ENCODE measurements at regions not wholly inside any gene's neighbourhood (a gene's known extent, or its start where the extent isn't known, plus 50 kb on each side); places are given as distances from the start of the nearest gene placed in this dataset.
"Not testable (repeated sequence)": the region's sequence is repeated elsewhere in the genome, so short reads cannot be mapped to it uniquely, and the experiment has no call there.

DNA sequence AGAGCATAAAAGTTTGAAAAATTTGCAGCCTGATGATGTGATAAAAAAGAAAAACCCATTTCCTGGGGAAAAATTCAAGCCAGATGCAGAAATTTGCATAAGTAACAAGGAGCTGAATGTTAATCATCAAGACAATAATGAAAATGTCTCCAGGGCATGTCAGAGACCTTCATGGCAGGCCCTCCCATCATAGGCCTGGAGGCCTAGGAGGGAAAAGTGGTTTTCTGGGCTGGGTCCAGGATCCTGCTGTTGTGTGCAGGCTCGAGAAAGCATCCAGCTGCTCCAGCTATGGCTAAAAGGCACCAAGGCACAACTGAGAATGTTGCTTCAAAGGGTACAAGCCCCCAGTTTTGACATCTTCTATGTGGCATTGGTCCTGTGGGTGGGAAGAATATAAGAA is 1014.0 kb downstream of the SI start:
- no peak for DNase-seq
- Mint-ChIP-seq H3K4me1 (ENCODE audit: low read depth) (no peaks in the 10 kb centered on the region), H3K9me3 (peaks cover 8% of the 10 kb centered on the region), H3K27me3 (no peaks in the 10 kb centered on the region), H3K36me3 (no peaks in the 10 kb centered on the region), H3K27ac (no peak overlapping the region), H3K4me3 (no peak overlapping the region)
- ChIA-PET CTCF (no interaction called here), POLR2A (no interaction called here)
- intact Hi-C loops (cut with micrococcal nuclease) = no loop called here

DNA sequence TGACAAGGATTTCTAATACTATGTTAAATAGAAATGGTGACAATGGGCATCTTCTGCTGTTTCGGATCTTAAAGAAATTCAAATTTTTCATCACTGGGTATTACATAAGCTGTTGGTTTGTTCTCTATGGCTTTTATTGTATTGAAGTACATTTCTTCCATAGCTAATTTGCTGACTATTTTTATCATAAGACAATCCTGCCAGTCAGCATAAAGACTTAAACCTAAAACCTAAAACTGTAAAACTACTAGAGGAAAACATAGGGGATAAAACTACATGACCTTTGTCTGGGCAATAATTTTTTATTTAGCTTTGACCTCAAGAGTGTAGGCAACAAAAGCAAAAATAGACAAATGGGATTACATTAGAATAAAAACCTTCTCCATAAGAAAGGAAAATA is 1017.4 kb downstream of the SI start:
- Mint-ChIP-seq H3K27ac (no peak overlapping the region), H3K4me3 (no peak overlapping the region), H3K9me3 (peaks cover 8% of the 10 kb centered on the region), H3K4me1 (ENCODE audit: low read depth) (no peaks in the 10 kb centered on the region), H3K27me3 (no peaks in the 10 kb centered on the region), H3K36me3 (no peaks in the 10 kb centered on the region)
- no peak for DNase-seq
- POLR2A ChIA-PET = no interaction called here
- intact Hi-C loops (cut with micrococcal nuclease) = no loop called here
- CTCF ChIA-PET = no interaction called here

DNA sequence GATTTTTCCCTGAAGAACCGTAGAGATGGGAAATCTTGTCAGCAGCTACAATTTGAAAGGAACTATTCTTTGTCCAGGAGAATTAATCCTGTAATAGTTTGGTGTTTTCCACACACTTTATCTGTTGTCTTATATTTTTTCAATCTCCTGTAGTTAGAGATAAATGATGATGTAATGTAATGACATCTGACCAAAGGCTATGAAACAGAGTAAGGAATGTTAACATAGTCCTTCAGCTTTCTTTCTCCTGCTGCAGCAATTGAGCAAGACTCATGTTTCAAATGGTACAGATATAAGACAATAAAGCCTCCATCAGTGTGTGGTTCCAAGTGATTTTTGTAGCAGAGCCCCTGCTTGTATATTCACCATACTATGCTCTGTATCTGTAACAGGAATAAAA is 1028.4 kb downstream of the SI start:
- H3K27me3 Mint-ChIP-seq = no peaks in the 10 kb centered on the region
- intact Hi-C loops (cut with micrococcal nuclease) = no loop called here
- CTCF ChIA-PET = no interaction called here

DNA sequence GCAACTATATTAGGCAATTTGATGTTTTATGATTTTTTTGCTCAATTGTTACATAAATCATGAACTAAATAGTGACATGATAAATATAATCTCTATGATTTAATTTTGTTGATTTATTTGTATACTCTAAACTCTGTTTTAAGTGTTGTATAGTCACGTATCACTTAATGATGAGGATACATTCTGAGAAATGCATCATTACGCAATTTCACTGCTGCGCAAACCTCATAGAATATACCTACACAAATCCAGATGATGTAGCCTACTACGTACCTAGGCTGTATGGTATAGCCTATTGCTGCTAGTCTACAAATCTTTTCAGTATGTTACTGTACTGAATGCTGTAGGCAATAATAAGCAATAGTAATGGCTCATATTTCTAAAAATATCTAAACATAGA is 1029.8 kb downstream of the SI start:
- no peak overlapping the region for H3K27ac Mint-ChIP-seq

More for the DNA sequence above, 1028.4 kb downstream of the SI start:
- H3K27ac Mint-ChIP-seq = no peak overlapping the region
- H3K36me3 Mint-ChIP-seq = no peaks in the 10 kb centered on the region
- H3K4me3 Mint-ChIP-seq = no peak overlapping the region
- peaks cover 9% of the 10 kb centered on the region for H3K9me3 Mint-ChIP-seq
- no peak for DNase-seq
- POLR2A ChIA-PET = no interaction called here
- H3K4me1 Mint-ChIP-seq (ENCODE audit: low read depth) = no peaks in the 10 kb centered on the region

DNA sequence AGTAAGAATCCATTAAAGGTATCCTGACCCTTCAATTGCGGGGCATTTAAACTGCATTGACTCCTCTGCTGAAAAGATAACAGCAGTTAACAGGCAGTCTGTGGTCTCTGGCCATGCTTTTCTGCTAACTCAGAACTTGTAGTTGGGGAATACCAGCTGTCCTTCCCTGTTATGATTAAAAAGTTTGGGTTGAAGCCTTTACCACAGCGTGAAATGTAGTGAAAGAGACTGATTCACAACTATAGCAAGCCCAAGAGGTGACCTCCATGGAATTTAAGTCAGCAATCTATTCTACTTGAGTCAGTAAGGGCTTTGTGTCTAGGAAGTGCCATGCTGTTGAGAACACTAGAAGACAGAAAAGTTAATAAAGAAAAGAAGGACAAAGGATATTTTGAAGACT is 1037.3 kb downstream of the SI start:
- intact Hi-C loops (cut with micrococcal nuclease) = no loop called here
- Mint-ChIP-seq H3K9me3 (peaks cover 11% of the 10 kb centered on the region), H3K27me3 (no peaks in the 10 kb centered on the region), H3K4me3 (no peak overlapping the region), H3K36me3 (no peaks in the 10 kb centered on the region), H3K4me1 (ENCODE audit: low read depth) (no peaks in the 10 kb centered on the region), H3K27ac (no peak overlapping the region)
- no peak for DNase-seq
- POLR2A ChIA-PET = no interaction called here
- CTCF ChIA-PET = no interaction called here

More for the DNA sequence above, 1029.8 kb downstream of the SI start:
- DNase-seq = no peak
- Mint-ChIP-seq H3K4me1 (ENCODE audit: low read depth) (no peaks in the 10 kb centered on the region), H3K9me3 (peaks cover 9% of the 10 kb centered on the region), H3K27me3 (no peaks in the 10 kb centered on the region), H3K36me3 (no peaks in the 10 kb centered on the region), H3K4me3 (no peak overlapping the region)
- intact Hi-C loops (cut with micrococcal nuclease) = no loop called here
- ChIA-PET CTCF (no interaction called here), POLR2A (no interaction called here)

DNA sequence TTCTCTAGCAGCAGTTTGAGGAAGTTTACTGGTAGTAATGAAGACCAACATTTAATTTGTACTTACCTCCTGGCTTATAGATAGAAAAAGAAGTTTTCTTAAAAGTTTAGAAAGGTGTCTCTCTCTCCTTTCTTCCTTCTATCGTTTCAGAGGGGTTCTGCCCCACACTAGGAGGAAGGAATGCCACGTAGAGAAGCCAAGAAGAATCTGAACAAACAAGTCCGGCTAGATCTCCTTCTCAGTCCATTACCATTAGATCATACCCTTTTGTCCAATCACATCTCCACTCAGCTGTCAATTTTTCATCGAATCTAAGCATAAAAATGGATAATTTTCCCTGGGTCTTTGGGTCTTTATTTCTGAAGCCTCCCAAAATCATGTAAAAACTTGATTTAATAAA is 1048.1 kb downstream of the SI start:
- no peak for DNase-seq
- Mint-ChIP-seq H3K36me3 (no peaks in the 10 kb centered on the region), H3K9me3 (peaks cover 6% of the 10 kb centered on the region), H3K27ac (no peak overlapping the region), H3K4me3 (no peak overlapping the region), H3K27me3 (no peaks in the 10 kb centered on the region), H3K4me1 (ENCODE audit: low read depth) (no peaks in the 10 kb centered on the region)
- intact Hi-C loops (cut with micrococcal nuclease) = no loop called here
- ChIA-PET CTCF (no interaction called here), POLR2A (no interaction called here)

DNA sequence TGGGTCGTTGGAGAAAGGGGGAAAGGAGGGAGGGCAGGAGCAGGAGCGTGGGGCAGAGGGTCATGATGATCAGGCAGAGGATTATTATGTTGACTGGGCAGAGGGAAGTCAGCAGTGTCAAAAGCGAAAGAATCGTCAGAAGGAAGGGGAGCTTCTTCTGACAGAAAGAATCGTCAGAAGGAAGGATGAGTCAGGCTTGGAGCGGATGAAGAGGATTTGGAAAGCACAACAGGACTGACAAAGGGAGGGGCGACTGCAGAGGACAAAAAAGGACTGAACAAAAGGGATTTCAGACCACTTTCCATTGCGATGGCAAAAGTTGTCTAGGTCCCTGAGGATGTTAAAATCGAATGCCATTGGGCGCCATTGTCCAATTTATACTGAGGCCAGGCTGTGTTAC is 1053.5 kb downstream of the SI start:
- H3K4me3 Mint-ChIP-seq = no peak overlapping the region
- no peaks in the 10 kb centered on the region for H3K4me1 Mint-ChIP-seq (ENCODE audit: low read depth)
- H3K36me3 Mint-ChIP-seq = no peaks in the 10 kb centered on the region
- H3K27me3 Mint-ChIP-seq = no peaks in the 10 kb centered on the region
- intact Hi-C loops (cut with micrococcal nuclease) = no loop called here
- no peak overlapping the region for H3K27ac Mint-ChIP-seq
- DNase-seq = no peak
- H3K9me3 Mint-ChIP-seq = peaks cover 7% of the 10 kb centered on the region
- ChIA-PET POLR2A (no interaction called here), CTCF (no interaction called here)

DNA sequence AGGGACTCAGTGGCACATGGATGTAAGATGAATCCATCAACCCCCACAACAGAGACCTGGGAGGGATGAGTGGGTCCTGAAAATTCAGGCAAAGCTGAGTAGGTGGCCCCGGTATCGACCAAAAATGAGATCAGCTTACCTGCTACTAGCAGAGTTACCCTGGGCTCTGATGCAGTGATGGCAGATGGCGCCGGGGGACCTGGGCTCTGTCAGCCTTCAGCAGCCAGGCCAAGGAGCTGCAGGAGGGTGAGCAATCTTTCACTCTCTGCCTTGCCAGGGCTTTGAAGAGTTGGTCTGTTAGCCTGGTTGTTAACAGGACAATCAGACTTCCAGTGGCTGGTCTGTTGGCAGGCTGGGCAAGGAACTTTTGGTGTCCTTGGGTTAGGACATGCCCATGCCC is 1054.8 kb downstream of the SI start:
- no peak for DNase-seq
- Mint-ChIP-seq H3K27ac (no peak overlapping the region), H3K27me3 (no peaks in the 10 kb centered on the region), H3K4me3 (no peak overlapping the region), H3K36me3 (no peaks in the 10 kb centered on the region), H3K4me1 (ENCODE audit: low read depth) (no peaks in the 10 kb centered on the region), H3K9me3 (peaks cover 7% of the 10 kb centered on the region)
- ChIA-PET CTCF (no interaction called here), POLR2A (no interaction called here)
- intact Hi-C loops (cut with micrococcal nuclease) = no loop called here

DNA sequence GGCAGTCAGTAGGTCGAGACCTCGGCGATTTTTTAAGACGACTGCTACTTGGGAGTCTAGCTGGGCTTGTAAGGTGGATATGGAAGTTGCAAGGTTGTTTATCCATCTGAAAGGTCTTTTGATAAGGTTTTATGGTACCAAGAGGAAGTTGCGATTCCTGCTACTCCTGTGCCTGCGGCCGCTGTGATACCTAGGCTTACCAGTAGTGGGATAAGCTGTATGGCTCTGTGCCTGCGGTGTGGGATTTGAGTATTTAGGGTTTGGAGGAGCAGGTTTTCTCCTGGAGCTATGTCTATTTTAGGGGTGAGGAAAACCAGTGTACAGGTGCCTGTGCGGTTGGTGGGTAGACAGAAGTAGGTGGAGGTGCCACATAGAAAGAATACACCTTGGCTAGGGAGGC is 1059.8 kb downstream of the SI start:
- Mint-ChIP-seq H3K36me3 (no peaks in the 10 kb centered on the region), H3K4me1 (ENCODE audit: low read depth) (no peaks in the 10 kb centered on the region), H3K27ac (no peak overlapping the region), H3K9me3 (no peaks in the 10 kb centered on the region), H3K4me3 (no peak overlapping the region), H3K27me3 (no peaks in the 10 kb centered on the region)
- CTCF ChIA-PET = no interaction called here
- intact Hi-C loops (cut with micrococcal nuclease) = no loop called here
- no peak for DNase-seq
- POLR2A ChIA-PET = no interaction called here

DNA sequence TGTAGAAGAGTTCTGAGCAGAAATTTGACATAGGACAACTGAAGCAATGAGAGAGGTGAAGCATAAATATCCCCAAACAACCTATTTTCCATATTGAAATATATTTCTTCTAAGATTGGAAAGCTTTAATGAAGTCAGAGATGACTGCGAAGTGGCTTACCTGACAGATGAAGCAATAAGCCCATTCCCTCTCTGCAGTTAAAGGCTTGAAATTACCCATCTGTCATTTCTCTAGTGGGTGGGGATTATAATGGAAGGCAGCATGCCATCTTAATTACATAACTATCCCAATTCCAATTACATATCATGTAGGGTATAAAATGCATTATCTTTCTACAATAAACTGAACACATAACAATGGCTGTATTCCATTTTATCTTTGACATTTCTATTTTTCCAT is 1070.5 kb downstream of the SI start:
- no peak for DNase-seq
- H3K4me3 Mint-ChIP-seq = no peak overlapping the region
- H3K36me3 Mint-ChIP-seq = no peaks in the 10 kb centered on the region
- no peaks in the 10 kb centered on the region for H3K4me1 Mint-ChIP-seq (ENCODE audit: low read depth)
- no peaks in the 10 kb centered on the region for H3K27me3 Mint-ChIP-seq
- H3K9me3 Mint-ChIP-seq = peaks cover 8% of the 10 kb centered on the region
- no peak overlapping the region for H3K27ac Mint-ChIP-seq
- CTCF ChIA-PET = no interaction called here
- intact Hi-C loops (cut with micrococcal nuclease) = no loop called here
- POLR2A ChIA-PET = no interaction called here

DNA sequence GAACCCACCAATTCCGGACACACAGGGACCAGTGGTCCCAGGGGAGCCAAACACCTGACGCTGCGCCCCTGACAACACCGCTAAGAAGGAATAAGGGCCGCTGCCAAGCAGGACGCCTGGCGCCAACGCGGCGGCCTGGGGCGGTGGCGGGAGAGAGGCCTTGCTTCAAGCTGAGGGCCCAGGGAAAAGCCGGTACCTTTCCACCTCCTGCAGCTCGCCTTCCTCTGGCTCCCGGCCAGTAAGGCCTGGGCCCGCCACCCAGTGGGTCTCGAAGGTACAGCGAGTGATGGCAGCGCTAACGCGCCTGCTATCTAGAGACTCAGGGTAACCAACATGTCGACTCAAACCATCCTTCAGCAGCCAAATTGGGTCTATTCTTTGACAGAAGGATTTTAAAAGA is 1074.1 kb downstream of the SI start:
- H3K4me3 Mint-ChIP-seq = no peak overlapping the region
- intact Hi-C loops (cut with micrococcal nuclease) = no loop called here
- no peaks in the 10 kb centered on the region for H3K36me3 Mint-ChIP-seq
- POLR2A ChIA-PET = no interaction called here
- CTCF ChIA-PET = no interaction called here
- H3K9me3 Mint-ChIP-seq = peaks cover 9% of the 10 kb centered on the region
- no peaks in the 10 kb centered on the region for H3K27me3 Mint-ChIP-seq
- no peak overlapping the region for H3K27ac Mint-ChIP-seq
- no peak for DNase-seq
- no peaks in the 10 kb centered on the region for H3K4me1 Mint-ChIP-seq (ENCODE audit: low read depth)

DNA sequence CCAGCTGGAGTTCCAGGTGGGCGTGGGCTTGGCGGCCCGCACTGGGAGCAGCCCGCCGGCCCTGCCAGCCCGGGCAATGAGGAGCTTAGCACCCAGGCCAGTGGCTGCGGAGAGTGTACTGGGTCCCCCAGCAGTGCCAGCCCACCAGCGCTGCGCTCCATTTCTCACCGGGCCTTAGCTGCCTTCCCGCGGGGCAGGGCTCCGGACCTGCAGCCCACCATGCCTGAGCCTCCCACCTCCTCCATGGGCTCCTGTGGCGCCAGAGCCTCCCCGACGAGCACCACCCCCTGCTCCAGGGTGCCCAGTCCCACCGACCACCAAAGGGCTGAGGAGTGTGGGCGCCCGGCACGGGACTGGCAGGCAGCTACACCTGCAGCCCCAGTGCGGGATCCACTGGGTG is 1075.3 kb downstream of the SI start:
- intact Hi-C loops (cut with micrococcal nuclease); H3K9me3 Mint-ChIP-seq; POLR2A ChIA-PET; CTCF ChIA-PET; H3K27ac Mint-ChIP-seq; DNase-seq; H3K36me3 Mint-ChIP-seq; H3K4me1 Mint-ChIP-seq (ENCODE audit: low read depth); H3K27me3 Mint-ChIP-seq; H3K4me3 Mint-ChIP-seq: not testable (repeated sequence)

DNA sequence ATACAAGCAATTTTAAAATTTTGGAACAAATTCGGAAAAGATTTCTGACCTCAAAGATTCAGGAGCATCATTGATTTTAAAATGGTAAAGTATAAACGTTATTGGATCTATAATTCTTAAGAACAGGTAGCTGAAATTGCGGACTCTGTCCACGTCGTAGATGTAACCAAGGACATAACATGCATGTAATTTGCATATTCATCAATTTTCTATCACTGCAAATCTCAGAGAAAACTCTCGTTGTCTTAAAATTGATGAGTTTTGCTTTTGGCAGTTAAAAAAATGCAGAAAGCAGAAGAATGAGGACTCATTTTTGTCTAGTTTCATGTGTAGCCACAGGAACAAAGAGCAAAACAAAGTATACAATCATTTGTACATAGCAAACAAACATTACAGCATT is 1094.4 kb downstream of the SI start:
- intact Hi-C loops (cut with micrococcal nuclease) = no loop called here
- no peaks in the 10 kb centered on the region for H3K36me3 Mint-ChIP-seq
- no peak overlapping the region for H3K4me3 Mint-ChIP-seq
- H3K4me1 Mint-ChIP-seq (ENCODE audit: low read depth) = no peaks in the 10 kb centered on the region
- no peaks in the 10 kb centered on the region for H3K27me3 Mint-ChIP-seq
- CTCF ChIA-PET = no interaction called here
- H3K9me3 Mint-ChIP-seq = peaks cover 5% of the 10 kb centered on the region
- POLR2A ChIA-PET = no interaction called here
- H3K27ac Mint-ChIP-seq = no peak overlapping the region
- no peak for DNase-seq

DNA sequence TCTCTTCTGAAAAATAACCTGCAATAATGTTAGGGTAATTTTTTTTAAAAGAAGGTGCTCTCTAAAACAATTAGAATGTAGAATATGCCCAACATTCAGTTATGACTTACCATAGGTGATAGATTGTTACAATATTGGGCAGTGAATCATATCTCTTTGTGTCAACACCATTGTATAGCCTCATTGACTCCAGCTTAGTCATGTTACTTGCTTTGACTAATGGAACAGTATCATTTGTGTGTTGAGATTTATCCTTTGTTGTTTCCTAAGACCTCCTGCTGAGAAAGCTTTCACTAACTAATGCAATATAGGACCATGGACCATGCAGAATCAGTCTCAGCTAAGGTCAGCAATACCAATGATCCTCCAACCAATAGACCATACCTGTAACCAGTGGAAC is 1106.4 kb downstream of the SI start:
- CTCF ChIA-PET = no interaction called here
- Mint-ChIP-seq H3K36me3 (no peaks in the 10 kb centered on the region), H3K27me3 (no peaks in the 10 kb centered on the region), H3K4me1 (ENCODE audit: low read depth) (no peaks in the 10 kb centered on the region), H3K9me3 (peaks cover 16% of the 10 kb centered on the region), H3K27ac (no peak overlapping the region), H3K4me3 (no peak overlapping the region)
- intact Hi-C loops (cut with micrococcal nuclease) = no loop called here
- DNase-seq = no peak
- POLR2A ChIA-PET = no interaction called here
